ENCODE measurements at regions not wholly inside any gene's neighbourhood (a gene's known extent, or its start where the extent isn't known, plus 50 kb on each side); places are given as distances from the start of the nearest gene placed in this dataset.

DNA sequence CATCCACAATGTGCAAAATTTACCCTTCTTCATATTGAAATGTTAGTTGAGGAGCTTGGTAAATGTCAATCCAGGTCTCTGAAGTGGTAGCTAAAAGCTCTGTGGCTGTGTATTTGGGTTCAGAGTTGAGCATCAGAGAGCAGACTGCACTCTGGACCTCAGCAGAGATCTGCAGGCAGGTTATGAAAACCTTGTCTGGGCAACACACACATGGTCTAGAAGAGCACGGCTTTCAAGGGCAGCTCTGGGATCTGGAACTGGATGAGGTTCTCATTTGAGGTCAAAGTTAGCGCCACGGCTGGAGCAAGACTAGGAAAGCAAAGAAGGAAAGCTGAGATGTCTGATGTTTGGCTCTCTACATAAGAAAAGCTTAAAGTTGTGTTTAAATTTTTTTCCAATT lies 243.0 kb downstream of the SH3BP4 start:
- TF ChIP-seq, protein P1, sequence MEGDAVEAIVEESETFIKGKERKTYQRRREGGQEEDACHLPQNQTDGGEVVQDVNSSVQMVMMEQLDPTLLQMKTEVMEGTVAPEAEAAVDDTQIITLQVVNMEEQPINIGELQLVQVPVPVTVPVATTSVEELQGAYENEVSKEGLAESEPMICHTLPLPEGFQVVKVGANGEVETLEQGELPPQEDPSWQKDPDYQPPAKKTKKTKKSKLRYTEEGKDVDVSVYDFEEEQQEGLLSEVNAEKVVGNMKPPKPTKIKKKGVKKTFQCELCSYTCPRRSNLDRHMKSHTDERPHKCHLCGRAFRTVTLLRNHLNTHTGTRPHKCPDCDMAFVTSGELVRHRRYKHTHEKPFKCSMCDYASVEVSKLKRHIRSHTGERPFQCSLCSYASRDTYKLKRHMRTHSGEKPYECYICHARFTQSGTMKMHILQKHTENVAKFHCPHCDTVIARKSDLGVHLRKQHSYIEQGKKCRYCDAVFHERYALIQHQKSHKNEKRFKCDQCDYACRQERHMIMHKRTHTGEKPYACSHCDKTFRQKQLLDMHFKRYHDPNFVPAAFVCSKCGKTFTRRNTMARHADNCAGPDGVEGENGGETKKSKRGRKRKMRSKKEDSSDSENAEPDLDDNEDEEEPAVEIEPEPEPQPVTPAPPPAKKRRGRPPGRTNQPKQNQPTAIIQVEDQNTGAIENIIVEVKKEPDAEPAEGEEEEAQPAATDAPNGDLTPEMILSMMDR (IDR thresholded peaks at IDR 0.05; ENCODE audit: extremely low read depth, insufficient read depth, missing control alignments) = no peak
- in situ Hi-C loops (cut with MboI; ENCODE audit: low pct_unique_long_range_greater_than_20kb, low sequenced_read_pairs, unreplicated experiment) = no loop called here
- DNase-seq (ENCODE audit: low spot score) = no peak

GRCh38 chr2:235195921-235196320 lies 244.1 kb downstream of the SH3BP4 start:
- in situ Hi-C loops (cut with MboI; ENCODE audit: low pct_unique_long_range_greater_than_20kb, low sequenced_read_pairs, unreplicated experiment) = no loop called here
- DNase-seq (ENCODE audit: low spot score) = no peak
- TF ChIP-seq, protein P1 (IDR thresholded peaks at IDR 0.05; ENCODE audit: extremely low read depth, insufficient read depth, missing control alignments) = no peak

GRCh38 chr2:235199128-235199527 lies 247.3 kb downstream of the SH3BP4 start:
- in situ Hi-C loops (cut with MboI; ENCODE audit: low pct_unique_long_range_greater_than_20kb, low sequenced_read_pairs, unreplicated experiment) = no loop called here
- DNase-seq (ENCODE audit: low spot score) = no peak
- TF ChIP-seq, protein P1 (IDR thresholded peaks at IDR 0.05; ENCODE audit: extremely low read depth, insufficient read depth, missing control alignments) = no peak

- TF ChIP-seq, protein P1 (IDR thresholded peaks at IDR 0.05; ENCODE audit: extremely low read depth, insufficient read depth, missing control alignments) = no peak
- DNase-seq (ENCODE audit: low spot score) = no peak
- in situ Hi-C loops (cut with MboI; ENCODE audit: low pct_unique_long_range_greater_than_20kb, low sequenced_read_pairs, unreplicated experiment) = no loop called here
Measured at GRCh38 chr2:235200216-235200615, 248.4 kb downstream of the SH3BP4 start.

DNA sequence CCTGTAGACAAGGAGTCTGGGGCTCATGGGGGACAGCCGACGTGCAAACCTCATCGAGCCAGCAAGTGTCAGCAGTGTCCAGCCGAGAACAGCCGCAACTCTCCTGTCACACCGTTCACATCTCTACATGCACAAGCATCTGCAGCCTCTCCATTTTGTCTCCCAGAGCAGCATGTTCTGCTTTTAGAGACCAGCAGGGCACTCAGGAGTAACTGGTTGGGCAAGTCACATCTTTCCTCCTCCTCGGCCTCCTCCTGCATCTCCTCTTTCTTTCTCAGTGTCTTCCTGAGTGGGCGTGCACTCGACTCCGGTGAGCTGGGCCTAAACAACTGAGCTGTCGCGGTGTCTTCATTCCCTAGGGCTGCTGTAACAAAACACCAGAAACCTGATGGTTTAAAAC lies 249.9 kb downstream of the SH3BP4 start:
- in situ Hi-C loops (cut with MboI; ENCODE audit: low pct_unique_long_range_greater_than_20kb, low sequenced_read_pairs, unreplicated experiment) = no loop called here
- TF ChIP-seq, protein P1 (IDR thresholded peaks at IDR 0.05; ENCODE audit: extremely low read depth, insufficient read depth, missing control alignments) = no peak

DNA sequence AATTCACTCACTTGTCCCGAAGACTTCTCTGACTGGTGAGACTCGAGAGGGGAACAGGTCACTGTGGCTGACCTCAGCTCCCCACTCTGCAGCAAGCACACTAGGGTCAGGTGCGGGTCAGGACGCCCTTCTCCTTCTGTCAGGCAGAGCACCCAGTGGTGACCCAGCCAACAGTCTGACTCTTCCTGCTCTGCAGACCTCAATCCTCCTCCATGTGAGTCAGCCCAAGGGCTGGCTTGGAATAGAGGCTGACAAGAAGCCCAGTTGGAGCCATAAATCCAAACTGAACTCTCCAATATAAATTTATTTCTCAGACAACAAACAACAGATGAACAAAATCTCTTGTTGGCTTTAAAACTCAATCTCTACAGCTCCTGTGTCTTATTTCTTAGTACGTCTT lies 253.1 kb downstream of the SH3BP4 start:
- DNase-seq (ENCODE audit: low spot score) = no peak
- TF ChIP-seq, protein P1 (IDR thresholded peaks at IDR 0.05; ENCODE audit: extremely low read depth, insufficient read depth, missing control alignments) = no peak
- in situ Hi-C loops (cut with MboI; ENCODE audit: low pct_unique_long_range_greater_than_20kb, low sequenced_read_pairs, unreplicated experiment) = no loop called here

More for the DNA sequence above, 249.9 kb downstream of the SH3BP4 start:
- no peak for DNase-seq (ENCODE audit: low spot score)

- no peak for DNase-seq (ENCODE audit: low spot score)
- TF ChIP-seq, protein P1 (IDR thresholded peaks at IDR 0.05; ENCODE audit: extremely low read depth, insufficient read depth, missing control alignments) = no peak
- in situ Hi-C loops (cut with MboI; ENCODE audit: low pct_unique_long_range_greater_than_20kb, low sequenced_read_pairs, unreplicated experiment) = no loop called here
Measured at GRCh38 chr2:235206399-235206798, 254.6 kb downstream of the SH3BP4 start.

Data from GM13977 (cell line).